ENCODE measurements at regions not wholly inside any gene's neighbourhood (a gene's known extent, or its start where the extent isn't known, plus 50 kb on each side); places are given as distances from the start of the nearest gene placed in this dataset.

GRCh38 chr18:42426496-42427015 lies 471.5 kb downstream of the PIK3C3 start:
- TF ChIP-seq POLR2A (IDR thresholded peaks at IDR 0.05; ENCODE audit: low read depth, low read length) (no peak), POLR2AphosphoS5 (IDR thresholded peaks at IDR 0.05; ENCODE audit: low read depth, low read length) (no peak), TAF1 (IDR thresholded peaks at IDR 0.05; ENCODE audit: low read depth, low read length) (no peak)
